Liver (tissue), 3 donors: ENCODE measurements at regions not wholly inside any gene's neighbourhood (a gene's known extent, or its start where the extent isn't known, plus 50 kb on each side); places are given as distances from the start of the nearest gene placed in this dataset.

Experiments
- CTCF ChIP-seq: fragments of 150-350 bp; IDR thresholded peaks from 2 replicates; pipeline ENCODE4 v1.5.1; 2017; ENCODE audit warnings: improper control_type of control experiment, low read depth, low read length; ENCODE audit not compliant: missing input control
- FOXA1 ChIP-seq: IDR thresholded peaks from 2 replicates; pipeline ENCODE4 v1.6.1; 2016; ENCODE audit warnings: antibody characterized with exemption
- FOXA2 ChIP-seq: IDR thresholded peaks from 2 replicates; pipeline ENCODE4 v1.6.1; 2016; ENCODE audit warnings: antibody characterized with exemption
- RAD21 ChIP-seq, 2 donors: IDR thresholded peaks; 2 replicates each; pipeline ENCODE4 v1.6.1; 2016; ENCODE audit warnings: antibody characterized with exemption in 2 of 2, mild to moderate bottlenecking in 2 of 2
- TF ChIP-seq, protein P1 (sequence below): IDR thresholded peaks from 2 replicates; pipeline ENCODE4 v1.6.1; 2016; ENCODE audit warnings: antibody characterized with exemption
- TF ChIP-seq, protein P2 (sequence below): IDR thresholded peaks from 2 replicates; pipeline ENCODE4 v1.6.1; 2016; ENCODE audit warnings: antibody characterized with exemption, mild to moderate bottlenecking
- TF ChIP-seq, protein P3 (sequence below): IDR thresholded peaks from 2 replicates; pipeline ENCODE4 v1.6.1; 2016; ENCODE audit warnings: antibody characterized with exemption
- donor health status: healthy.
- donor health status: healthy.

DNA sequence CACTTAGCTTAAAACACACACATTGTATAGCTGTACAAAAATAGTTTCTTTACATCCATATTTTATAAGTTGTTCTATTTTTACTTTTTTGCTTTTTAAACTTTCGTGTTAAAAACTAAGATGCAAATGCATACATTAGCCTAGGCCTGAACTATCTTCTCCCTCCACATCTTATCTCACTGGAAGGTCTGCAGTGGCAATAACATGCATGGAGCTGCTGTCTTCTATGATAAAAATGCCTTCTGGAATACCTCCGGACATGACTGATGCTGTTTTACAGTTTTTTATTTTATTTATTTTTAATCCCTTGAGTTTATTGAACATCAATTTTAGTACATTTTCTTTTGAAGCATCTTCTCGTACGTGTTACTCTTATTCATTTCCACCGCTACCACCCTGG lies 112.3 kb upstream of the TSPAN8 start:
- TF ChIP-seq CTCF = no peak
- TF ChIP-seq, protein P1, sequence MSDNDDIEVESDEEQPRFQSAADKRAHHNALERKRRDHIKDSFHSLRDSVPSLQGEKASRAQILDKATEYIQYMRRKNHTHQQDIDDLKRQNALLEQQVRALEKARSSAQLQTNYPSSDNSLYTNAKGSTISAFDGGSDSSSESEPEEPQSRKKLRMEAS = no peak
- no peak for TF ChIP-seq FOXA1
- TF ChIP-seq RAD21 (IDR thresholded peaks at IDR 0.05) = no peak
- TF ChIP-seq FOXA2 = no peak
- TF ChIP-seq, protein P2, sequence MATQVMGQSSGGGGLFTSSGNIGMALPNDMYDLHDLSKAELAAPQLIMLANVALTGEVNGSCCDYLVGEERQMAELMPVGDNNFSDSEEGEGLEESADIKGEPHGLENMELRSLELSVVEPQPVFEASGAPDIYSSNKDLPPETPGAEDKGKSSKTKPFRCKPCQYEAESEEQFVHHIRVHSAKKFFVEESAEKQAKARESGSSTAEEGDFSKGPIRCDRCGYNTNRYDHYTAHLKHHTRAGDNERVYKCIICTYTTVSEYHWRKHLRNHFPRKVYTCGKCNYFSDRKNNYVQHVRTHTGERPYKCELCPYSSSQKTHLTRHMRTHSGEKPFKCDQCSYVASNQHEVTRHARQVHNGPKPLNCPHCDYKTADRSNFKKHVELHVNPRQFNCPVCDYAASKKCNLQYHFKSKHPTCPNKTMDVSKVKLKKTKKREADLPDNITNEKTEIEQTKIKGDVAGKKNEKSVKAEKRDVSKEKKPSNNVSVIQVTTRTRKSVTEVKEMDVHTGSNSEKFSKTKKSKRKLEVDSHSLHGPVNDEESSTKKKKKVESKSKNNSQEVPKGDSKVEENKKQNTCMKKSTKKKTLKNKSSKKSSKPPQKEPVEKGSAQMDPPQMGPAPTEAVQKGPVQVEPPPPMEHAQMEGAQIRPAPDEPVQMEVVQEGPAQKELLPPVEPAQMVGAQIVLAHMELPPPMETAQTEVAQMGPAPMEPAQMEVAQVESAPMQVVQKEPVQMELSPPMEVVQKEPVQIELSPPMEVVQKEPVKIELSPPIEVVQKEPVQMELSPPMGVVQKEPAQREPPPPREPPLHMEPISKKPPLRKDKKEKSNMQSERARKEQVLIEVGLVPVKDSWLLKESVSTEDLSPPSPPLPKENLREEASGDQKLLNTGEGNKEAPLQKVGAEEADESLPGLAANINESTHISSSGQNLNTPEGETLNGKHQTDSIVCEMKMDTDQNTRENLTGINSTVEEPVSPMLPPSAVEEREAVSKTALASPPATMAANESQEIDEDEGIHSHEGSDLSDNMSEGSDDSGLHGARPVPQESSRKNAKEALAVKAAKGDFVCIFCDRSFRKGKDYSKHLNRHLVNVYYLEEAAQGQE = no peak
- TF ChIP-seq, protein P3, sequence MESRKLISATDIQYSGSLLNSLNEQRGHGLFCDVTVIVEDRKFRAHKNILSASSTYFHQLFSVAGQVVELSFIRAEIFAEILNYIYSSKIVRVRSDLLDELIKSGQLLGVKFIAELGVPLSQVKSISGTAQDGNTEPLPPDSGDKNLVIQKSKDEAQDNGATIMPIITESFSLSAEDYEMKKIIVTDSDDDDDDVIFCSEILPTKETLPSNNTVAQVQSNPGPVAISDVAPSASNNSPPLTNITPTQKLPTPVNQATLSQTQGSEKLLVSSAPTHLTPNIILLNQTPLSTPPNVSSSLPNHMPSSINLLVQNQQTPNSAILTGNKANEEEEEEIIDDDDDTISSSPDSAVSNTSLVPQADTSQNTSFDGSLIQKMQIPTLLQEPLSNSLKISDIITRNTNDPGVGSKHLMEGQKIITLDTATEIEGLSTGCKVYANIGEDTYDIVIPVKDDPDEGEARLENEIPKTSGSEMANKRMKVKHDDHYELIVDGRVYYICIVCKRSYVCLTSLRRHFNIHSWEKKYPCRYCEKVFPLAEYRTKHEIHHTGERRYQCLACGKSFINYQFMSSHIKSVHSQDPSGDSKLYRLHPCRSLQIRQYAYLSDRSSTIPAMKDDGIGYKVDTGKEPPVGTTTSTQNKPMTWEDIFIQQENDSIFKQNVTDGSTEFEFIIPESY = no peak
